BJ (cell line): ENCODE measurements at regions not wholly inside any gene's neighbourhood (a gene's known extent, or its start where the extent isn't known, plus 50 kb on each side); places are given as distances from the start of the nearest gene placed in this dataset.

Experiments used
- CTCF ChIA-PET: fragments of 350-600 bp; formaldehyde crosslinking; extraction: SDS; loops from one replicate; lab custom pipeline; 2021; ENCODE audit warnings: antibody characterized with exemption, inconsistent platforms; lab: Yijun Ruan, JAX
- POLR2A ChIA-PET: fragments of 300-600 bp; sonication (Branson Sonifier 250); formaldehyde crosslinking; extraction: SDS; loops from one replicate; lab custom pipeline; 2021; ENCODE audit warnings: antibody characterized with exemption; lab: Charles Lee
- DNase-seq: peaks from one replicate; pipeline ENCODE4 v3.0.0-alpha.2; 2011; ENCODE audit warnings: low read depth
- H3K27me3 ChIP-seq: 2 replicates; pipeline ENCODE4 v1.6.0; 2011; ENCODE audit warnings: low read length; ENCODE audit not compliant: control insufficient read depth, insufficient read depth
- H3K36me3 ChIP-seq: 2 replicates; pipeline ENCODE4 v1.5.1; 2011; ENCODE audit warnings: low read length; ENCODE audit not compliant: control insufficient read depth, insufficient read depth
- H3K4me3 ChIP-seq: 2 replicates; pipeline ENCODE4 v1.5.1; 2011; ENCODE audit warnings: low read depth, mild to moderate bottlenecking, control low read depth, low read length
- TF ChIP-seq, protein P1 (sequence below): IDR thresholded peaks from 2 replicates; pipeline ENCODE4 v1.5.1; 2011; ENCODE audit warnings: low read depth, mild to moderate bottlenecking, control low read depth, inconsistent platforms, low read length, moderate library complexity; ENCODE audit not compliant: insufficient read depth

- ChIA-PET CTCF (interaction anchor here (1.5 kb wide), 1 partner anchor 15 kb away, joined by 3 read pairs; no protein-coding TSS in a partner anchor), POLR2A (no interaction called here)
- H3K27me3 ChIP-seq = no peaks in the 10 kb centered on the region
- DNase-seq = no peak
- H3K4me3 ChIP-seq = no peak overlapping the region
- H3K36me3 ChIP-seq = no peaks in the 10 kb centered on the region
- TF ChIP-seq, protein P1, sequence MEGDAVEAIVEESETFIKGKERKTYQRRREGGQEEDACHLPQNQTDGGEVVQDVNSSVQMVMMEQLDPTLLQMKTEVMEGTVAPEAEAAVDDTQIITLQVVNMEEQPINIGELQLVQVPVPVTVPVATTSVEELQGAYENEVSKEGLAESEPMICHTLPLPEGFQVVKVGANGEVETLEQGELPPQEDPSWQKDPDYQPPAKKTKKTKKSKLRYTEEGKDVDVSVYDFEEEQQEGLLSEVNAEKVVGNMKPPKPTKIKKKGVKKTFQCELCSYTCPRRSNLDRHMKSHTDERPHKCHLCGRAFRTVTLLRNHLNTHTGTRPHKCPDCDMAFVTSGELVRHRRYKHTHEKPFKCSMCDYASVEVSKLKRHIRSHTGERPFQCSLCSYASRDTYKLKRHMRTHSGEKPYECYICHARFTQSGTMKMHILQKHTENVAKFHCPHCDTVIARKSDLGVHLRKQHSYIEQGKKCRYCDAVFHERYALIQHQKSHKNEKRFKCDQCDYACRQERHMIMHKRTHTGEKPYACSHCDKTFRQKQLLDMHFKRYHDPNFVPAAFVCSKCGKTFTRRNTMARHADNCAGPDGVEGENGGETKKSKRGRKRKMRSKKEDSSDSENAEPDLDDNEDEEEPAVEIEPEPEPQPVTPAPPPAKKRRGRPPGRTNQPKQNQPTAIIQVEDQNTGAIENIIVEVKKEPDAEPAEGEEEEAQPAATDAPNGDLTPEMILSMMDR = no peak
Observed at GRCh38 chr14:55519473-55520080, 60.4 kb upstream of the KTN1 start.

DNA sequence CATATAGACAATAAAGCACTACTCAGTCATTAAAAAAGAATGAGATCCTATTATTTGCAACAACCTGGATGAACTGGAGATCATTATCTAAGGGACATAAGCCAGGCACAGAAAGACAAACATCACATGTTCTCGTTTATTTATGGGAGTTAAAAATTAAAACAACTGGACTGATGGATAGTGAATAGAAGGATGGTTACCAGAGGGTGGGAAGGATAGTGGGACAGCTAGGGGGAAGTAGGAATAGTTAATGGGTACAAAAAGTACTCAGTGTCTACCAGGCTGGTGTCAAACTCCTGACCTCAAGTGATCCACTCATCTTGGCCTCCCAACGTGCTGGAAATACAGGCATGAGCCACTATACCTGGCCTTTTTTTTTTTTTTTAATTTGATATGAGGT lies 56.7 kb upstream of the KTN1 start:
- TF ChIP-seq, protein P1 = no peak
- no peak for DNase-seq
- CTCF ChIA-PET = no interaction called here
- H3K36me3 ChIP-seq = no peaks in the 10 kb centered on the region
- POLR2A ChIA-PET = no interaction called here
- no peak overlapping the region for H3K4me3 ChIP-seq
- H3K27me3 ChIP-seq = no peaks in the 10 kb centered on the region
